ENCODE measurements at regions not wholly inside any gene's neighbourhood (a gene's known extent, or its start where the extent isn't known, plus 50 kb on each side); places are given as distances from the start of the nearest gene placed in this dataset.

GRCh38 chr12:91753649-91754048, 392.0 kb downstream of the BTG1 start:
- no peaks in the 10 kb centered on the region for H3K36me3 ChIP-seq
- no peaks in the 10 kb centered on the region for H3K4me1 ChIP-seq
- H3K4me3 ChIP-seq, result no peak overlapping the region
- ATAC-seq, result no peak
- no peak for TF ChIP-seq CTCF (IDR thresholded peaks at IDR 0.05)
- TF ChIP-seq POLR2A (IDR thresholded peaks at IDR 0.05), result no peak
- no peaks in the 10 kb centered on the region for H3K9me3 ChIP-seq
- 90% methylated on average over 3 of the region's 3 CpGs for WGBS (ENCODE audit: insufficient coverage, low coverage, low lambda C conversion rate, missing lambda C conversion rate)
- intact Hi-C loops (cut with DNase I), result no loop called here
- H3K27ac ChIP-seq, result no peak overlapping the region
- DNase-seq, result no peak
- H3K27me3 ChIP-seq, result no peaks in the 10 kb centered on the region

- intact Hi-C loops (cut with DNase I), result no loop called here
- no peak for DNase-seq
- no peak for ATAC-seq
Measured at GRCh38 chr12:91746976-91747375, 398.7 kb downstream of the BTG1 start.

GRCh38 chr12:91744597-91744996, 401.0 kb downstream of the BTG1 start:
- intact Hi-C loops (cut with DNase I), result no loop called here
- H3K4me3 ChIP-seq, result no peak overlapping the region
- H3K9me3 ChIP-seq, result no peaks in the 10 kb centered on the region
- TF ChIP-seq CTCF (IDR thresholded peaks at IDR 0.05) (no peak), POLR2A (IDR thresholded peaks at IDR 0.05) (no peak)
- WGBS (ENCODE audit: insufficient coverage, low coverage, low lambda C conversion rate, missing lambda C conversion rate), result 62% methylated on average over 2 of the region's 2 CpGs
- ATAC-seq, result no peak
- H3K4me1 ChIP-seq, result no peaks in the 10 kb centered on the region
- no peak overlapping the region for H3K27ac ChIP-seq
- DNase-seq, result no peak
- no peaks in the 10 kb centered on the region for H3K27me3 ChIP-seq
- no peaks in the 10 kb centered on the region for H3K36me3 ChIP-seq

More at GRCh38 chr12:91746976-91747375, 398.7 kb downstream of the BTG1 start:
- WGBS (ENCODE audit: insufficient coverage, low coverage, low lambda C conversion rate, missing lambda C conversion rate), result 100% methylated on average over 1 of the region's 1 CpG
- no peaks in the 10 kb centered on the region for H3K9me3 ChIP-seq
- H3K4me1 ChIP-seq, result no peaks in the 10 kb centered on the region
- H3K36me3 ChIP-seq, result no peaks in the 10 kb centered on the region
- H3K4me3 ChIP-seq, result no peak overlapping the region
- no peak overlapping the region for H3K27ac ChIP-seq
- no peaks in the 10 kb centered on the region for H3K27me3 ChIP-seq
- TF ChIP-seq POLR2A (IDR thresholded peaks at IDR 0.05), result no peak

GRCh38 chr12:91743704-91744321, 401.8 kb downstream of the BTG1 start:
- 75% methylated on average over 7 of the region's 7 CpGs for WGBS (ENCODE audit: insufficient coverage, low coverage, low lambda C conversion rate, missing lambda C conversion rate)
- intact Hi-C loops (cut with DNase I), result no loop called here

GRCh38 chr12:91743280-91743679, 402.4 kb downstream of the BTG1 start:
- H3K27ac ChIP-seq, result no peak overlapping the region
- no peak overlapping the region for H3K4me3 ChIP-seq
- ATAC-seq (no peak), DNase-seq (no peak)
- H3K4me1 ChIP-seq, result no peaks in the 10 kb centered on the region
- H3K27me3 ChIP-seq, result no peaks in the 10 kb centered on the region
- no peaks in the 10 kb centered on the region for H3K9me3 ChIP-seq
- no peaks in the 10 kb centered on the region for H3K36me3 ChIP-seq
- 80% methylated on average over 5 of the region's 5 CpGs for WGBS (ENCODE audit: insufficient coverage, low coverage, low lambda C conversion rate, missing lambda C conversion rate)
- TF ChIP-seq CTCF (IDR thresholded peaks at IDR 0.05), result no peak
- intact Hi-C loops (cut with DNase I), result no loop called here

More at GRCh38 chr12:91743704-91744321, 401.8 kb downstream of the BTG1 start:
- no peak overlapping the region for H3K27ac ChIP-seq
- no peaks in the 10 kb centered on the region for H3K27me3 ChIP-seq
- no peaks in the 10 kb centered on the region for H3K4me1 ChIP-seq
- no peak for TF ChIP-seq CTCF (IDR thresholded peaks at IDR 0.05)
- TF ChIP-seq POLR2A (IDR thresholded peaks at IDR 0.05), result no peak
- H3K4me3 ChIP-seq, result no peak overlapping the region
- DNase-seq (no peak), ATAC-seq (no peak)
- H3K36me3 ChIP-seq, result no peaks in the 10 kb centered on the region
- H3K9me3 ChIP-seq, result no peaks in the 10 kb centered on the region

All from right lobe of liver (tissue), 6 donors.